Esophagus muscularis mucosa (tissue), 3 donors: ENCODE measurements at regions not wholly inside any gene's neighbourhood (a gene's known extent, or its start where the extent isn't known, plus 50 kb on each side); places are given as distances from the start of the nearest gene placed in this dataset.

Experiments
- CTCF ChIP-seq, 3 experiments: fragments of 200-600 bp in 2 of 3; fragments of 450-650 bp in 1 of 3; sonication (generic) in 2 of 3; IDR thresholded peaks; one replicate each; pipeline ENCODE4 v1.5.1; 2017 to 2019; ENCODE audit warnings: antibody characterized with exemption in 3 of 3, mild to moderate bottlenecking in 2 of 3, moderate library complexity in 1 of 3
- POLR2A ChIP-seq: fragments of 450-650 bp; IDR thresholded peaks from one replicate; pipeline ENCODE4 v1.6.1; 2017; ENCODE audit warnings: antibody characterized with exemption, moderate library complexity, mild to moderate bottlenecking, low read depth
- POLR2AphosphoS5 ChIP-seq, 2 donors: sonication (generic); formaldehyde crosslinking; IDR thresholded peaks; one replicate each; pipeline ENCODE4 v1.6.1; 2017; ENCODE audit warnings: antibody characterized with exemption in 2 of 2

DNA sequence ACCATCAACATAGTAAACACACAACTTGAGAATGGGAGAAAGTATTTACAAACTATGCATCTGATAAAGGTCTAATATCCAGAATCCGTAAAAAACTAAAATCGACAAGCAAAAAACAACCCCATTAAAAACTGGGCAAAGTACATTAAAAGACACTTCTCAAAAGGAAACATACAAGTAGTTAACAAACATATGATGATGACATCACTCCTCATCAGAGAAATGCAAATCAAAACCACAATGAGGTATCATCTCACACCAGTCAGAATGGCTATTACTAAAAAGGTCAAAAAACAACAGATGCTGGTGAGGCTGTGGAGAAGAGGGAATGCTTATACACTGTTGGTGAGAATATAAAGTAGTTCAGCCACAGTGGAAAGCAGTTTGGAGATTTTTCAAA, 125.1 kb downstream of the TFPI2 start:
- no peak for TF ChIP-seq POLR2A
- no peak for TF ChIP-seq CTCF (IDR thresholded peaks at IDR 0.05)
- no peak for TF ChIP-seq POLR2AphosphoS5 (IDR thresholded peaks at IDR 0.05)
